Stimulated activated effector memory CD8-positive, alpha-beta T cell treated with anti-CD3 and anti-CD28 coated beads, Interleukin-12 subunit alpha, Interleukin-12 subunit beta, amount 100 ng/mL, for 72 hours (primary cell): ENCODE measurements at regions not wholly inside any gene's neighbourhood (a gene's known extent, or its start where the extent isn't known, plus 50 kb on each side); places are given as distances from the start of the nearest gene placed in this dataset.
"Not testable (repeated sequence)": the region's sequence is repeated elsewhere in the genome, so short reads cannot be mapped to it uniquely, and the experiment has no call there.

ENCODE experiments used
- ATAC-seq: fragments of 150-1000 bp; cut with Tn5 transposase; 2 replicates; pipeline ENCODE4 v1.10.0; 2021
- DNase-seq, 2 donors: peaks; one replicate each; pipeline ENCODE4 v3.0.0; 2021 to 2022; ENCODE audit warnings: low spot score in 2 of 2
- H3K27ac Mint-ChIP-seq: one replicate; pipeline ENCODE4 v1.8.0; 2022; ENCODE audit warnings: mild to moderate bottlenecking, mixed read lengths
- H3K36me3 Mint-ChIP-seq: one replicate; pipeline ENCODE4 v1.8.0; 2022; ENCODE audit warnings: mild to moderate bottlenecking, mixed read lengths
- H3K4me1 Mint-ChIP-seq: one replicate; pipeline ENCODE4 v1.8.0; 2022; ENCODE audit warnings: mixed read lengths
- H3K4me3 Mint-ChIP-seq: one replicate; pipeline ENCODE4 v1.8.0; 2022; ENCODE audit warnings: mild to moderate bottlenecking, mixed read lengths
- H3K9me3 Mint-ChIP-seq: one replicate; pipeline ENCODE4 v1.8.0; 2022; ENCODE audit warnings: mixed read lengths

GRCh38 chrX:45554736-45555135 is 354.1 kb upstream of the DIPK2B start:
- no peak for DNase-seq
- no peak overlapping the region for H3K27ac Mint-ChIP-seq
- no peak for ATAC-seq

GRCh38 chrX:45553417-45553816 is 352.7 kb upstream of the DIPK2B start:
- H3K4me3 Mint-ChIP-seq, result no peak overlapping the region
- no peak overlapping the region for H3K27ac Mint-ChIP-seq
- no peak for ATAC-seq
- no peak for DNase-seq
- no peaks in the 10 kb centered on the region for H3K36me3 Mint-ChIP-seq
- H3K9me3 Mint-ChIP-seq, result no peaks in the 10 kb centered on the region
- no peaks in the 10 kb centered on the region for H3K4me1 Mint-ChIP-seq

More at GRCh38 chrX:45554736-45555135, 354.1 kb upstream of the DIPK2B start:
- Mint-ChIP-seq H3K9me3 (no peaks in the 10 kb centered on the region), H3K4me1 (no peaks in the 10 kb centered on the region), H3K36me3 (no peaks in the 10 kb centered on the region), H3K4me3 (no peak overlapping the region)

- not testable (repeated sequence) for H3K9me3 Mint-ChIP-seq, H3K4me1 Mint-ChIP-seq, DNase-seq, ATAC-seq, H3K36me3 Mint-ChIP-seq, H3K27ac Mint-ChIP-seq, H3K4me3 Mint-ChIP-seq
Measured at GRCh38 chrX:45546697-45547096, 346.0 kb upstream of the DIPK2B start.

- no peak overlapping the region for H3K4me3 Mint-ChIP-seq
- ATAC-seq (no peak), DNase-seq (no peak)
- H3K27ac Mint-ChIP-seq, result no peak overlapping the region
- H3K36me3 Mint-ChIP-seq, result no peaks in the 10 kb centered on the region
- H3K9me3 Mint-ChIP-seq, result no peaks in the 10 kb centered on the region
- H3K4me1 Mint-ChIP-seq, result no peaks in the 10 kb centered on the region
Measured at GRCh38 chrX:45540181-45540580, 339.5 kb upstream of the DIPK2B start.

GRCh38 chrX:45537936-45538335 is 337.3 kb upstream of the DIPK2B start:
- no peaks in the 10 kb centered on the region for H3K4me1 Mint-ChIP-seq

GRCh38 chrX:45527834-45528233 is 327.2 kb upstream of the DIPK2B start:
- Mint-ChIP-seq H3K36me3 (no peaks in the 10 kb centered on the region), H3K4me1 (no peaks in the 10 kb centered on the region), H3K9me3 (no peaks in the 10 kb centered on the region), H3K4me3 (no peak overlapping the region), H3K27ac (no peak overlapping the region)
- ATAC-seq (no peak), DNase-seq (no peak)

More at GRCh38 chrX:45537936-45538335, 337.3 kb upstream of the DIPK2B start:
- Mint-ChIP-seq H3K27ac (no peak overlapping the region), H3K4me3 (no peak overlapping the region), H3K36me3 (no peaks in the 10 kb centered on the region), H3K9me3 (peaks cover 4% of the 10 kb centered on the region)
- no peak for DNase-seq
- ATAC-seq, result no peak

- Mint-ChIP-seq H3K4me1 (no peaks in the 10 kb centered on the region), H3K27ac (no peak overlapping the region), H3K4me3 (no peak overlapping the region), H3K9me3 (no peaks in the 10 kb centered on the region), H3K36me3 (no peaks in the 10 kb centered on the region)
- ATAC-seq (no peak), DNase-seq (no peak)
Measured at GRCh38 chrX:45524805-45525204, 324.1 kb upstream of the DIPK2B start.

GRCh38 chrX:45524296-45524695 is 323.6 kb upstream of the DIPK2B start:
- DNase-seq (no peak), ATAC-seq (no peak)

GRCh38 chrX:45518552-45518951 is 317.9 kb upstream of the DIPK2B start:
- no peak for DNase-seq
- Mint-ChIP-seq H3K36me3 (no peaks in the 10 kb centered on the region), H3K27ac (no peak overlapping the region), H3K4me1 (peaks cover 5% of the 10 kb centered on the region), H3K9me3 (no peaks in the 10 kb centered on the region), H3K4me3 (no peak overlapping the region)
- no peak for ATAC-seq

More at GRCh38 chrX:45524296-45524695, 323.6 kb upstream of the DIPK2B start:
- Mint-ChIP-seq H3K27ac (no peak overlapping the region), H3K4me1 (no peaks in the 10 kb centered on the region), H3K9me3 (no peaks in the 10 kb centered on the region), H3K4me3 (no peak overlapping the region), H3K36me3 (no peaks in the 10 kb centered on the region)

- peaks cover 5% of the 10 kb centered on the region for H3K4me1 Mint-ChIP-seq
- DNase-seq (no peak), ATAC-seq (no peak)
- no peaks in the 10 kb centered on the region for H3K9me3 Mint-ChIP-seq
- no peak overlapping the region for H3K4me3 Mint-ChIP-seq
- H3K27ac Mint-ChIP-seq, result no peak overlapping the region
- no peaks in the 10 kb centered on the region for H3K36me3 Mint-ChIP-seq
Measured at GRCh38 chrX:45517090-45517973, 316.7 kb upstream of the DIPK2B start.

GRCh38 chrX:45515262-45516215 is 314.9 kb upstream of the DIPK2B start:
- H3K4me3 Mint-ChIP-seq, result peak overlapping the region; percentile 10
- DNase-seq (no peak), ATAC-seq (peak; percentile 87)
- no peak overlapping the region for H3K27ac Mint-ChIP-seq
- no peaks in the 10 kb centered on the region for H3K36me3 Mint-ChIP-seq
- no peaks in the 10 kb centered on the region for H3K9me3 Mint-ChIP-seq
- peaks cover 5% of the 10 kb centered on the region for H3K4me1 Mint-ChIP-seq

GRCh38 chrX:45513042-45513441 is 312.4 kb upstream of the DIPK2B start:
- no peak overlapping the region for H3K27ac Mint-ChIP-seq
- H3K9me3 Mint-ChIP-seq, result no peaks in the 10 kb centered on the region
- peaks cover 5% of the 10 kb centered on the region for H3K4me1 Mint-ChIP-seq
- ATAC-seq (no peak), DNase-seq (no peak)
- no peaks in the 10 kb centered on the region for H3K36me3 Mint-ChIP-seq
- H3K4me3 Mint-ChIP-seq, result no peak overlapping the region

GRCh38 chrX:45508454-45508853 is 307.8 kb upstream of the DIPK2B start:
- ATAC-seq, result no peak
- Mint-ChIP-seq H3K36me3 (no peaks in the 10 kb centered on the region), H3K27ac (no peak overlapping the region), H3K4me3 (no peak overlapping the region), H3K4me1 (peaks cover 12% of the 10 kb centered on the region), H3K9me3 (no peaks in the 10 kb centered on the region)
- no peak for DNase-seq

GRCh38 chrX:45506149-45506730 is 305.6 kb upstream of the DIPK2B start:
- peaks cover 12% of the 10 kb centered on the region for H3K4me1 Mint-ChIP-seq
- no peak overlapping the region for H3K4me3 Mint-ChIP-seq
- H3K36me3 Mint-ChIP-seq, result no peaks in the 10 kb centered on the region
- no peak overlapping the region for H3K27ac Mint-ChIP-seq
- ATAC-seq (no peak), DNase-seq (no peak)
- no peaks in the 10 kb centered on the region for H3K9me3 Mint-ChIP-seq

GRCh38 chrX:45505214-45505613 is 304.5 kb upstream of the DIPK2B start:
- no peak overlapping the region for H3K27ac Mint-ChIP-seq
- H3K36me3 Mint-ChIP-seq, result no peaks in the 10 kb centered on the region
- ATAC-seq (peak; percentile 88), DNase-seq (no peak)
- no peak overlapping the region for H3K4me3 Mint-ChIP-seq
- peaks cover 12% of the 10 kb centered on the region for H3K4me1 Mint-ChIP-seq
- H3K9me3 Mint-ChIP-seq, result no peaks in the 10 kb centered on the region
